GM12891 (cell line): ENCODE measurements at regions not wholly inside any gene's neighbourhood (a gene's known extent, or its start where the extent isn't known, plus 50 kb on each side); places are given as distances from the start of the nearest gene placed in this dataset.

Experiments
- PAX5 ChIP-seq: IDR thresholded peaks from 2 replicates; pipeline ENCODE4 v1.6.1; 2011; ENCODE audit warnings: low read length, moderate library complexity, mild to moderate bottlenecking; ENCODE audit not compliant: insufficient read depth, severe bottlenecking
- POLR2A ChIP-seq: IDR thresholded peaks from 2 replicates; pipeline ENCODE4 v1.6.1; 2011; ENCODE audit warnings: low read depth, low read length, control low read depth

DNA sequence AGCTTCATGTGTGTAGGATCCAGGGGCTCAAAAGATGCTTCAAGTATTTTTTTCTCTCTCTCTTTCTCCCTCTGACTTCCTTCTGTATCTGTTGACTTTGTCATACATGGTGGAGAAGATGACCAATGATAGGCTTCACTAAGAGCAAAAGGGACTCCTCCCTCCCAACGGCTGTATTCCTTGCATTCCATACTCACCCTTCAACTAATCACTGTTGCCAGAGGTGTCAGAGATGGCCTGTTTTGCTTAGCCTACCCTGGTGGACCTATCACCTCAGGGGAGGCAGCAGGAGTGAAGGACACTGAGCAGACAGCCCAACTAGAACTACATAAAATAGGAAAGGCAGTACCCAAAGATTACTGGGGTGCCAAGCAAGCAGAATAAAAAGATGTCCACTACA, 62.2 kb upstream of the C1QTNF7 start:
- TF ChIP-seq POLR2A (no peak), PAX5 (no peak)
